ENCODE measurements at regions not wholly inside any gene's neighbourhood (a gene's known extent, or its start where the extent isn't known, plus 50 kb on each side); places are given as distances from the start of the nearest gene placed in this dataset.

GRCh38 chr5:123916345-123917121, 404.6 kb downstream of the CSNK1G3 start:
- H3K4me1 ChIP-seq (ENCODE audit: insufficient read depth, low read length, poor library complexity, severe bottlenecking): peaks cover 13% of the 10 kb centered on the region
- ChIA-PET CTCF (no interaction called here), POLR2A (ENCODE audit: low non-redundant PET) (no interaction called here)
- no peak overlapping the region for H3K4me3 ChIP-seq (ENCODE audit: low read depth, low read length, poor library complexity, severe bottlenecking)
- BruUV-seq (replicated peaks): no TSS peak
- peak; percentile 74 for DNase-seq (ENCODE audit: low spot score)
- no peak for TF ChIP-seq CTCF (conservative IDR thresholded peaks at IDR 0.05; ENCODE audit: low read depth, low read length)
- no peak for TF ChIP-seq EZH2 (IDR thresholded peaks at IDR 0.05; ENCODE audit: borderline replicate concordance, low read depth, low read length, poor library complexity, severe bottlenecking)
- H3K27ac ChIP-seq (ENCODE audit: low read depth, low read length, poor library complexity, severe bottlenecking): no peak overlapping the region
- no peaks in the 10 kb centered on the region for H3K36me3 ChIP-seq (ENCODE audit: insufficient read depth, low read length, poor library complexity, severe bottlenecking)
- intact Hi-C loops (cut with micrococcal nuclease; ENCODE audit: unreplicated experiment): no loop called here
- H3K9me3 ChIP-seq (ENCODE audit: low read depth, low read length, poor library complexity, severe bottlenecking): no peaks in the 10 kb centered on the region
- H3K27me3 ChIP-seq (replicated peaks; ENCODE audit: insufficient read depth, low read depth, low read length, poor library complexity): no peaks in the 10 kb centered on the region

- ChIA-PET POLR2A (ENCODE audit: low non-redundant PET) (no interaction called here), CTCF (no interaction called here)
- Histone ChIP-seq H3K9me3 (ENCODE audit: low read depth, low read length, poor library complexity, severe bottlenecking) (no peaks in the 10 kb centered on the region), H3K27me3 (replicated peaks; ENCODE audit: insufficient read depth, low read depth, low read length, poor library complexity) (no peaks in the 10 kb centered on the region), H3K27ac (ENCODE audit: low read depth, low read length, poor library complexity, severe bottlenecking) (no peak overlapping the region), H3K4me1 (ENCODE audit: insufficient read depth, low read length, poor library complexity, severe bottlenecking) (peaks cover 13% of the 10 kb centered on the region), H3K4me3 (ENCODE audit: low read depth, low read length, poor library complexity, severe bottlenecking) (no peak overlapping the region), H3K36me3 (ENCODE audit: insufficient read depth, low read length, poor library complexity, severe bottlenecking) (no peaks in the 10 kb centered on the region)
- TF ChIP-seq CTCF (conservative IDR thresholded peaks at IDR 0.05; ENCODE audit: low read depth, low read length) (no peak), EZH2 (IDR thresholded peaks at IDR 0.05; ENCODE audit: borderline replicate concordance, low read depth, low read length, poor library complexity, severe bottlenecking) (no peak)
- no peak for DNase-seq (ENCODE audit: low spot score)
- intact Hi-C loops (cut with micrococcal nuclease; ENCODE audit: unreplicated experiment): no loop called here
- no TSS peak for BruUV-seq (replicated peaks)
These were observed 402.4 kb downstream of the CSNK1G3 start for GRCh38 chr5:123914333-123914732.

GRCh38 chr5:123907349-123907748, 395.4 kb downstream of the CSNK1G3 start:
- no TSS peak for BruUV-seq (replicated peaks)
- Histone ChIP-seq H3K4me3 (ENCODE audit: low read depth, low read length, poor library complexity, severe bottlenecking) (no peak overlapping the region), H3K36me3 (ENCODE audit: insufficient read depth, low read length, poor library complexity, severe bottlenecking) (no peaks in the 10 kb centered on the region), H3K27me3 (replicated peaks; ENCODE audit: insufficient read depth, low read depth, low read length, poor library complexity) (no peaks in the 10 kb centered on the region), H3K27ac (ENCODE audit: low read depth, low read length, poor library complexity, severe bottlenecking) (no peak overlapping the region), H3K9me3 (ENCODE audit: low read depth, low read length, poor library complexity, severe bottlenecking) (no peaks in the 10 kb centered on the region), H3K4me1 (ENCODE audit: insufficient read depth, low read length, poor library complexity, severe bottlenecking) (no peaks in the 10 kb centered on the region)
- ChIA-PET CTCF (no interaction called here), POLR2A (ENCODE audit: low non-redundant PET) (no interaction called here)
- TF ChIP-seq EZH2 (IDR thresholded peaks at IDR 0.05; ENCODE audit: borderline replicate concordance, low read depth, low read length, poor library complexity, severe bottlenecking) (no peak), CTCF (conservative IDR thresholded peaks at IDR 0.05; ENCODE audit: low read depth, low read length) (no peak)
- no peak for DNase-seq (ENCODE audit: low spot score)
- intact Hi-C loops (cut with micrococcal nuclease; ENCODE audit: unreplicated experiment): no loop called here
